Neural progenitor cell (in vitro differentiated cells): ENCODE measurements at regions not wholly inside any gene's neighbourhood (a gene's known extent, or its start where the extent isn't known, plus 50 kb on each side); places are given as distances from the start of the nearest gene placed in this dataset.

Experiments used
- DNase-seq: peaks from one replicate; pipeline ENCODE4 v3.0.0-alpha.2; 2016; ENCODE audit warnings: low spot score
- H2AFZ ChIP-seq: fragments of 200-600 bp; sonication (generic); replicated peaks from 2 replicates; pipeline ENCODE4 v1.6.1; 2016; ENCODE audit warnings: antibody characterized with exemption
- H3F3A ChIP-seq: fragments of 200-600 bp; sonication (generic); 2 replicates; pipeline ENCODE4 v1.6.1; 2016; ENCODE audit warnings: antibody characterized with exemption, low read depth
- H3K27ac ChIP-seq: fragments of 200-600 bp; sonication (generic); 2 replicates; pipeline ENCODE4 v1.5.1; 2016; ENCODE audit warnings: mild to moderate bottlenecking
- H3K27me3 ChIP-seq: fragments of 200-600 bp; sonication (generic); 2 replicates; pipeline ENCODE4 v1.6.1; 2016; ENCODE audit warnings: mild to moderate bottlenecking, moderate library complexity
- H3K36me3 ChIP-seq: fragments of 200-600 bp; sonication (generic); 2 replicates; pipeline ENCODE4 v1.5.1; 2016
- H3K4me1 ChIP-seq: fragments of 200-600 bp; sonication (generic); 2 replicates; pipeline ENCODE4 v1.6.1; 2016; ENCODE audit warnings: mixed run types
- H3K4me2 ChIP-seq: fragments of 200-600 bp; sonication (generic); 2 replicates; pipeline ENCODE4 v1.6.1; 2016
- H3K4me3 ChIP-seq: fragments of 200-600 bp; sonication (generic); 2 replicates; pipeline ENCODE4 v1.5.1; 2016
- H3K79me2 ChIP-seq: fragments of 200-600 bp; sonication (generic); 2 replicates; pipeline ENCODE4 v1.6.1; 2016; ENCODE audit warnings: low read depth
- H3K9ac ChIP-seq: fragments of 200-600 bp; sonication (generic); 2 replicates; pipeline ENCODE4 v1.6.1; 2016
- H3K9me3 ChIP-seq: fragments of 200-600 bp; sonication (generic); 2 replicates; pipeline ENCODE4 v1.5.1; 2016; ENCODE audit warnings: low read depth
- H4K20me1 ChIP-seq: fragments of 200-600 bp; sonication (generic); 2 replicates; pipeline ENCODE4 v1.6.1; 2016; ENCODE audit warnings: low read depth
- H3K27ac Mint-ChIP-seq: 3 replicates; pipeline ENCODE4 v1.8.0; 2021; ENCODE audit warnings: mixed read lengths
- H3K27me3 Mint-ChIP-seq: 2 replicates; pipeline ENCODE4 v1.8.0; 2022; ENCODE audit warnings: low read depth, mild to moderate bottlenecking, inconsistent platforms, moderate library complexity, mixed read lengths; ENCODE audit not compliant: insufficient read depth
- H3K36me3 Mint-ChIP-seq: 3 replicates; pipeline ENCODE4 v1.8.0; 2021; ENCODE audit warnings: mixed read lengths
- H3K4me1 Mint-ChIP-seq: 3 replicates; pipeline ENCODE4 v1.8.0; 2021; ENCODE audit warnings: mixed read lengths
- H3K4me3 Mint-ChIP-seq: 3 replicates; pipeline ENCODE4 v1.8.0; 2021; ENCODE audit warnings: mild to moderate bottlenecking, moderate library complexity, mixed read lengths
- H3K9me3 Mint-ChIP-seq: 3 replicates; pipeline ENCODE4 v1.8.0; 2020; ENCODE audit warnings: mixed read lengths
- CTCF ChIP-seq: fragments of 200-600 bp; sonication (generic); IDR thresholded peaks from 2 replicates; pipeline ENCODE4 v1.5.1; 2017; ENCODE audit warnings: antibody characterized with exemption, mild to moderate bottlenecking
- EZH2 ChIP-seq: fragments of 200-600 bp; sonication (generic); IDR thresholded peaks from 2 replicates; pipeline ENCODE4 v1.6.1; 2017; ENCODE audit warnings: antibody characterized with exemption, mild to moderate bottlenecking, moderate library complexity
- EZH2phosphoT487 ChIP-seq: fragments of 200-600 bp; sonication (generic); IDR thresholded peaks from 2 replicates; pipeline ENCODE4 v1.6.1; 2017; ENCODE audit warnings: antibody characterized with exemption

DNA sequence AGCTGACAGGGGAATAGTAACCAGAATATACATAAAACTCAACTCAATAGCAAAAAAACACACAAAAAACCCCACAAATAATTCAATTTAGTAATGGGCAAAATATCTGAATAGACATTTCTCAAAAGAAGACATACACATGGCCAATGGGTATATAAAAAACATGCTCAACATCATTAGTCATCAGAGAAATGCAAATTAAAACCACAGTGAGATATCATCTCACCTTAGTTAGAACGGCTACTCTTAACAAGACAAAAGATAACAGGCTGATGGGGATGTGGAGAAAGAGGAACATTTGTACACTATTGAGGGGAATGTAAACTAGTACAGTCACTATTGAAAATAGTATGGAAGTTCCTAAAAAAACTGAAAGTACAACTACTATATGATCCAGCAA lies 678.6 kb downstream of the MECOM start:
- Histone ChIP-seq H3K27me3 (no peaks in the 10 kb centered on the region), H4K20me1 (no peaks in the 10 kb centered on the region), H3K9me3 (no peaks in the 10 kb centered on the region), H3K79me2 (no peaks in the 10 kb centered on the region), H3K27ac (no peak overlapping the region), H3K9ac (no peak overlapping the region), H3K4me2 (no peak overlapping the region), H3K36me3 (no peaks in the 10 kb centered on the region), H3K4me3 (no peak overlapping the region), H3K4me1 (no peaks in the 10 kb centered on the region), H3F3A (no peaks in the 10 kb centered on the region), H2AFZ (no peak overlapping the region)
- no peak for TF ChIP-seq EZH2
- no peak for TF ChIP-seq CTCF
- no peak for TF ChIP-seq EZH2phosphoT487
- Mint-ChIP-seq H3K4me1 (no peaks in the 10 kb centered on the region), H3K9me3 (no peaks in the 10 kb centered on the region), H3K4me3 (no peak overlapping the region), H3K27ac (no peak overlapping the region), H3K36me3 (no peaks in the 10 kb centered on the region), H3K27me3 (no peaks in the 10 kb centered on the region)
- no peak for DNase-seq

DNA sequence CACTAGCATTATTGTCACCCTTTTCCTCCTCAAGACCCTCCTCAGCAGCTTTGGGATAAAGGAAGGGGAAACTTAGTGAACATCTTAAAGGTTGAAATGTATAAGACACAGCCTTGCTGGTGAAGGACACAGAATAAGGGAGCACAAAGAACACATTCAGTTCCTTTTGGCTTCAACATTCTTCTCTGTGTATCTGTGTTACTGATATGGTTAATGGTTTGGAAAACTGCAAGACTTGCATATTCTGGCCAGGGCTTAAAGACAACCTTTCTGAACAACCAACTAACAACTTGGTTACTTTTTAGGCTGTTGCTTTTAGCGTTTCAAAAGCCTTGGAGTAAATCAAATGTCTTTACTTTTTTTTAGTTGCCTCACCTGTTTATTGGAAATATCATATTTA lies 680.5 kb downstream of the MECOM start:
- Histone ChIP-seq H3K9ac (no peak overlapping the region), H3K79me2 (no peaks in the 10 kb centered on the region), H4K20me1 (no peaks in the 10 kb centered on the region), H3F3A (no peaks in the 10 kb centered on the region), H2AFZ (peak overlapping the region; percentile 63), H3K36me3 (no peaks in the 10 kb centered on the region), H3K27me3 (no peaks in the 10 kb centered on the region), H3K9me3 (no peaks in the 10 kb centered on the region), H3K4me3 (no peak overlapping the region), H3K4me2 (no peak overlapping the region), H3K27ac (no peak overlapping the region), H3K4me1 (no peaks in the 10 kb centered on the region)
- no peak overlapping the region for H3K27ac Mint-ChIP-seq
- H3K27me3 Mint-ChIP-seq = no peaks in the 10 kb centered on the region
- no peaks in the 10 kb centered on the region for H3K36me3 Mint-ChIP-seq
- no peak overlapping the region for H3K4me3 Mint-ChIP-seq
- no peak for DNase-seq
- H3K9me3 Mint-ChIP-seq = no peaks in the 10 kb centered on the region
- peaks cover under 1% of the 10 kb centered on the region for H3K4me1 Mint-ChIP-seq
- TF ChIP-seq EZH2phosphoT487 (no peak), CTCF (no peak), EZH2 (no peak)

DNA sequence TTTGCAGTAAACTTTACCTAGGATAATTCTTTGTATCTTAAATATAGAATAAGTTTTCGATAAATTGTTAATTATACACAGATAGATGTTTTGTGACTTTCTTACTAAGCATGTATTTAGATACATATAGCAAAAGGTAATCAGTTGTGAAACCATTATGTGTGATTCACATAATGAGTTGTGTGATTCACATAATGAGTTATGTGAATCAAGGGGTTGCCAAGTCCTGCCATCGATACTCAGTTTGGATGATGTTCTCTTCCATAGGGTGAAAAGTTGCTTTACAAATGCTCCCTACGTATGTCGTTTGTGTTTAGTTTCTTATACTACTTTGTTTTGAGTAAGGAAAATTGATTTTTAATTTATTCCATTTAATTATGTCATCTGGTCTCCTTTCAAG lies 682.1 kb downstream of the MECOM start:
- Mint-ChIP-seq H3K36me3 (no peaks in the 10 kb centered on the region), H3K27me3 (no peaks in the 10 kb centered on the region), H3K4me1 (peaks cover 8% of the 10 kb centered on the region), H3K9me3 (no peaks in the 10 kb centered on the region), H3K27ac (no peak overlapping the region), H3K4me3 (no peak overlapping the region)
- Histone ChIP-seq H3K36me3 (no peaks in the 10 kb centered on the region), H3K4me2 (no peak overlapping the region), H3K27me3 (no peaks in the 10 kb centered on the region), H3K79me2 (no peaks in the 10 kb centered on the region), H3K4me1 (no peaks in the 10 kb centered on the region), H4K20me1 (no peaks in the 10 kb centered on the region), H3K27ac (no peak overlapping the region), H3K9me3 (no peaks in the 10 kb centered on the region), H3K9ac (no peak overlapping the region), H2AFZ (no peak overlapping the region), H3K4me3 (no peak overlapping the region), H3F3A (no peaks in the 10 kb centered on the region)
- no peak for DNase-seq
- TF ChIP-seq EZH2 (no peak), CTCF (no peak), EZH2phosphoT487 (no peak)
